Ascending aorta (tissue), 2 donors: ENCODE measurements at regions not wholly inside any gene's neighbourhood (a gene's known extent, or its start where the extent isn't known, plus 50 kb on each side); places are given as distances from the start of the nearest gene placed in this dataset.

Source experiments
- DNase-seq, 2 donors: peaks; one replicate each; pipeline ENCODE4 v3.0.0-alpha.2; 2019; ENCODE audit warnings: low spot score in 2 of 2
- H3K27ac ChIP-seq, 2 donors: fragments of 200-600 bp; sonication (generic); one replicate each; pipeline ENCODE4 v1.5.1; 2016 to 2017; ENCODE audit warnings: mild to moderate bottlenecking in 1 of 2
- H3K27me3 ChIP-seq: fragments of 200-600 bp; sonication (generic); one replicate; pipeline ENCODE4 v1.5.1; 2017
- H3K36me3 ChIP-seq, 2 donors: fragments of 200-600 bp; sonication (generic); one replicate each; pipeline ENCODE4 v1.5.1; 2016
- H3K4me1 ChIP-seq, 2 donors: fragments of 200-600 bp; sonication (generic); one replicate each; pipeline ENCODE4 v1.5.1; 2016 to 2017; ENCODE audit warnings: mild to moderate bottlenecking in 1 of 2
- H3K4me3 ChIP-seq, 2 donors: fragments of 200-600 bp; sonication (generic); one replicate each; pipeline ENCODE4 v1.5.1; 2016 to 2017; ENCODE audit warnings: mild to moderate bottlenecking in 1 of 2
- H3K9me3 ChIP-seq, 2 donors: fragments of 200-600 bp; sonication (generic); one replicate each; pipeline ENCODE4 v1.5.1; 2016
- CTCF ChIP-seq, 3 experiments: fragments of 200-600 bp in 2 of 3; fragments of 450-650 bp in 1 of 3; sonication (generic) in 2 of 3; IDR thresholded peaks; one replicate each; pipeline ENCODE4 v1.5.1; 2016 to 2019; ENCODE audit warnings: antibody characterized with exemption in 3 of 3, mild to moderate bottlenecking in 1 of 3, moderate library complexity in 1 of 3
- intact Hi-C: fragments of 100-400 bp; cut with DNase I; formaldehyde crosslinking; loops from one replicate; pipeline ENCODE4 v1.15.1; 2023

GRCh38 chr15:31522028-31522427 lies 195.4 kb downstream of the KLF13 start:
- no peaks in the 10 kb centered on the region for H3K4me1 ChIP-seq
- no peaks in the 10 kb centered on the region for H3K9me3 ChIP-seq
- H3K27ac ChIP-seq = no peak overlapping the region
- no peak for DNase-seq
- no peak for TF ChIP-seq CTCF (IDR thresholded peaks at IDR 0.05)
- H3K4me3 ChIP-seq = no peak overlapping the region
- no peaks in the 10 kb centered on the region for H3K27me3 ChIP-seq
- no peaks in the 10 kb centered on the region for H3K36me3 ChIP-seq
- intact Hi-C loops = no loop called here

- Histone ChIP-seq H3K4me1 (no peaks in the 10 kb centered on the region), H3K36me3 (no peaks in the 10 kb centered on the region), H3K9me3 (no peaks in the 10 kb centered on the region), H3K27ac (no peak overlapping the region), H3K27me3 (no peaks in the 10 kb centered on the region), H3K4me3 (no peak overlapping the region)
- DNase-seq = no peak
- no peak for TF ChIP-seq CTCF (IDR thresholded peaks at IDR 0.05)
- intact Hi-C loops = no loop called here
Observed at GRCh38 chr15:31523027-31523654, 196.5 kb downstream of the KLF13 start.

- Histone ChIP-seq H3K4me3 (no peak overlapping the region), H3K4me1 (no peaks in the 10 kb centered on the region), H3K9me3 (no peaks in the 10 kb centered on the region), H3K36me3 (no peaks in the 10 kb centered on the region), H3K27ac (no peak overlapping the region), H3K27me3 (no peaks in the 10 kb centered on the region)
- DNase-seq = no peak
- intact Hi-C loops = no loop called here
- no peak for TF ChIP-seq CTCF (IDR thresholded peaks at IDR 0.05)
Observed at GRCh38 chr15:31523655-31524049, 197.0 kb downstream of the KLF13 start.

- H3K27me3 ChIP-seq = no peaks in the 10 kb centered on the region
- H3K36me3 ChIP-seq = no peaks in the 10 kb centered on the region
- H3K4me1 ChIP-seq = no peaks in the 10 kb centered on the region
- intact Hi-C loops = no loop called here
- H3K4me3 ChIP-seq = no peak overlapping the region
- DNase-seq = no peak
- H3K27ac ChIP-seq = no peak overlapping the region
- TF ChIP-seq CTCF (IDR thresholded peaks at IDR 0.05) = no peak
- H3K9me3 ChIP-seq = no peaks in the 10 kb centered on the region
Observed at GRCh38 chr15:31525185-31525695, 198.6 kb downstream of the KLF13 start.

- no peak overlapping the region for H3K4me3 ChIP-seq
- H3K27ac ChIP-seq = no peak overlapping the region
- no peaks in the 10 kb centered on the region for H3K9me3 ChIP-seq
- H3K36me3 ChIP-seq = no peaks in the 10 kb centered on the region
- intact Hi-C loops = no loop called here
- no peaks in the 10 kb centered on the region for H3K27me3 ChIP-seq
- no peak for TF ChIP-seq CTCF (IDR thresholded peaks at IDR 0.05)
- no peak for DNase-seq
- H3K4me1 ChIP-seq = no peaks in the 10 kb centered on the region
Observed at GRCh38 chr15:31525988-31526665, 199.5 kb downstream of the KLF13 start.
